Skeletal muscle satellite cell (primary cell): ENCODE measurements at regions not wholly inside any gene's neighbourhood (a gene's known extent, or its start where the extent isn't known, plus 50 kb on each side); places are given as distances from the start of the nearest gene placed in this dataset.
"Not testable (repeated sequence)": the region's sequence is repeated elsewhere in the genome, so short reads cannot be mapped to it uniquely, and the experiment has no call there.

Source experiments
- H3K27me3 ChIP-seq: 2 replicates; pipeline ENCODE4 v1.7.0; 2013; ENCODE audit warnings: low read length; ENCODE audit not compliant: control insufficient read depth, insufficient read depth
- H3K36me3 ChIP-seq: 2 replicates; pipeline ENCODE4 v1.7.0; 2013; ENCODE audit warnings: mild to moderate bottlenecking, control low read depth, low read length; ENCODE audit not compliant: insufficient read depth
- H3K4me1 ChIP-seq: 2 replicates; pipeline ENCODE4 v1.7.0; 2013; ENCODE audit warnings: low read length; ENCODE audit not compliant: control insufficient read depth, insufficient read depth
- H3K4me2 ChIP-seq: 2 replicates; pipeline ENCODE4 v1.7.0; 2013; ENCODE audit warnings: mild to moderate bottlenecking, low read length
- H3K4me3 ChIP-seq: 2 replicates; pipeline ENCODE4 v1.7.0; 2013; ENCODE audit warnings: low read length
- H3K9ac ChIP-seq: 2 replicates; pipeline ENCODE4 v1.7.0; 2013; ENCODE audit warnings: mild to moderate bottlenecking, low read depth, low read length, moderate library complexity
- H3K9me3 ChIP-seq: replicated peaks from 2 replicates; pipeline ENCODE4 v1.7.0; 2013; ENCODE audit warnings: mild to moderate bottlenecking, control low read depth, low read length

DNA sequence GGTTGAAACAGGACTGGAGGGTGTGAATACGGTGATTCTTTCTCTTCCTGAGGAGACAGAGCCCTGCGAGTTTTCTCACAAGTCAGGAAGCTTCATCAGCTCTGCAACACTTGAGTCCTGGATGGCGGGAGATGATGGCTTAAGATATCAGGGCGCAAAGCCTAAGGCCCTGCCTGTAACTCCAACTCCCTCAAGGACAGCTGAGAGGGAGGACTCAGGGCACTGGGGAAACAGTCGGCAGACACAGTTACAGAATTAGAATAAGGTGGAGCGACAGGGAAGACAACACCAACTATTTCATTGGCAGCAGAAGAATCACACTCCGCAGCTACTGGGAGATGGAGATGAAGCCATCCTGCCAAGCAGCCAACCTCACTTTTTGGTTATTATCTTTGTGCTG, 109.6 kb downstream of the NBPF8 start:
- H3K9me3 ChIP-seq, H3K4me3 ChIP-seq, H3K4me2 ChIP-seq, H3K36me3 ChIP-seq, H3K4me1 ChIP-seq, H3K27me3 ChIP-seq, H3K9ac ChIP-seq: not testable (repeated sequence)

GRCh38 chr1:120525386-120525785, 110.6 kb downstream of the NBPF8 start:
- not testable (repeated sequence) for H3K36me3 ChIP-seq, H3K4me1 ChIP-seq, H3K27me3 ChIP-seq, H3K4me2 ChIP-seq, H3K4me3 ChIP-seq, H3K9me3 ChIP-seq, H3K9ac ChIP-seq

- H3K4me1 ChIP-seq = peaks cover 11% of the 10 kb centered on the region
- H3K27me3 ChIP-seq, H3K9me3 ChIP-seq, H3K36me3 ChIP-seq, H3K4me2 ChIP-seq, H3K4me3 ChIP-seq, H3K9ac ChIP-seq: not testable (repeated sequence)
Measured at GRCh38 chr1:120529475-120530089, 114.7 kb downstream of the NBPF8 start.

DNA sequence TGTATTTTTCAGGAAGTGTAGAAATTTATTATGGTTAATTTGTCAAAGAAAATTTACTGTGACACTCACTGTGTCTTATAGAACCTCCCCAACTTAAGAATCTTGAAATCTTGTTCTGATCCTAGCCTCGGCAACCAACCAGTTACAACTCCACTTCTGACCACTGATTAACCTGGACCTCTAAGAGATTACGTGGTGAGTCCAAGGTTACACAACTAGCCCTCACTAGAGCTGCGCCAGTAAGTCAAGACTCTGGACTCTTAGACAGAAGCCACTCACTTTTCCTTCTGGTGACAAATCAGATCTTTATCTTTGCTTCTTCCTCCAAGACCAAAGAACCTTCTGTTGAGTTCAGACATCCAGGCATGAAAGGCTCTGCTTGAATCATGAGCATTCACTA, 116.6 kb downstream of the NBPF8 start:
- H3K4me2 ChIP-seq, H3K9me3 ChIP-seq, H3K4me3 ChIP-seq, H3K36me3 ChIP-seq, H3K9ac ChIP-seq, H3K27me3 ChIP-seq: not testable (repeated sequence)
- peaks cover 11% of the 10 kb centered on the region for H3K4me1 ChIP-seq

GRCh38 chr1:120534361-120535047, 119.7 kb downstream of the NBPF8 start:
- H3K4me3 ChIP-seq, H3K9me3 ChIP-seq, H3K36me3 ChIP-seq, H3K27me3 ChIP-seq: not testable (repeated sequence)
- Histone ChIP-seq H3K4me1 (peaks cover 11% of the 10 kb centered on the region), H3K9ac (peak overlapping the region; percentile 69), H3K4me2 (peak overlapping the region; percentile 47)

DNA sequence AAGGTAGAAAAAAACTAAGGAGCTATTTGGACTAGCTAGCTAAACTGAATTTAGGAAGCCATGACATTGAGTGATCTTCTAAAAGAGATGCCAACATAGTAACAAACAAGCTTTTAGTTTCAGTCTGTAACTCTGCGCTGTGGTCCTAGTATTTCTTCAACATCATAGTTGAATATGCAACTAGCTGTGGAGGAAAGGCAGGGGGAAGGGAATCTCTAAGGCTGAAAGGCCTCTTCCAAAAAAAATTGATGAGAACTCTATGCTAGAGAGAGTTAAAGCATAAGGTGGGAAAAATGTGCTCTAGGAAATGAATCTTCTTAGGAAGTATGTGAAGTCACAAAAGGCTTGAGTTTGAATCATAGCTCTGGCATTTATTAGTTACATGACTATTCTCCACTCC, 120.2 kb downstream of the NBPF8 start:
- peak overlapping the region; percentile 47 for H3K4me2 ChIP-seq
- H3K27me3 ChIP-seq, H3K4me3 ChIP-seq, H3K36me3 ChIP-seq, H3K9me3 ChIP-seq: not testable (repeated sequence)
- H3K4me1 ChIP-seq = peaks cover 11% of the 10 kb centered on the region
- H3K9ac ChIP-seq = peak overlapping the region; percentile 69

GRCh38 chr1:120541394-120541793, 126.6 kb downstream of the NBPF8 start:
- H3K9me3 ChIP-seq, H3K36me3 ChIP-seq: not testable (repeated sequence)

GRCh38 chr1:120542365-120542764, 127.5 kb downstream of the NBPF8 start:
- not testable (repeated sequence) for H3K27me3 ChIP-seq, H3K4me1 ChIP-seq, H3K4me3 ChIP-seq, H3K36me3 ChIP-seq, H3K9ac ChIP-seq, H3K4me2 ChIP-seq, H3K9me3 ChIP-seq

More at GRCh38 chr1:120541394-120541793, 126.6 kb downstream of the NBPF8 start:
- not testable (repeated sequence) for H3K9ac ChIP-seq, H3K4me3 ChIP-seq, H3K4me2 ChIP-seq, H3K27me3 ChIP-seq, H3K4me1 ChIP-seq

GRCh38 chr1:120542940-120543339, 128.1 kb downstream of the NBPF8 start:
- not testable (repeated sequence) for H3K36me3 ChIP-seq, H3K4me1 ChIP-seq, H3K4me2 ChIP-seq, H3K9me3 ChIP-seq, H3K27me3 ChIP-seq, H3K9ac ChIP-seq, H3K4me3 ChIP-seq

- H3K9me3 ChIP-seq, H3K36me3 ChIP-seq, H3K4me2 ChIP-seq, H3K4me3 ChIP-seq, H3K9ac ChIP-seq, H3K4me1 ChIP-seq, H3K27me3 ChIP-seq: not testable (repeated sequence)
Measured at GRCh38 chr1:120544434-120544833, 129.6 kb downstream of the NBPF8 start.

DNA sequence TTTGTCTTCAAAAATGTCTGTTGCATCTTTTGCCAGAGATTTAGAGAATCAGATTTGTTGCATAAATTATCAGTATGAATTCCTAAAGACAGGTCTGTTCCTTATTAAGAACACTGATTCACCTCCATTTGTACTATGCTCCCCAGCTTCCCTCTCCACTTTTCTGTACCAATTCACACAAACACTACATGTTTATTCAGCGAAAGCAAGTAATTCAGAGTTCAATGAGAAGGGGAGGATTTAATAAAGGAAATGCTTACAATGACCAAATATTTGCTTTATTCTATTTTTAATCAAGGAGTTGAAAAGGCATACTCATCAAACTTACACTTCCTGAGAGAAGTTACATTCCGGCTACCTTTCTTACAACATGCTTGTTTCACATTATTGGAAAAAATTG, 135.5 kb downstream of the NBPF8 start:
- H3K4me2 ChIP-seq, H3K9me3 ChIP-seq, H3K36me3 ChIP-seq, H3K9ac ChIP-seq, H3K4me1 ChIP-seq, H3K27me3 ChIP-seq, H3K4me3 ChIP-seq: not testable (repeated sequence)

DNA sequence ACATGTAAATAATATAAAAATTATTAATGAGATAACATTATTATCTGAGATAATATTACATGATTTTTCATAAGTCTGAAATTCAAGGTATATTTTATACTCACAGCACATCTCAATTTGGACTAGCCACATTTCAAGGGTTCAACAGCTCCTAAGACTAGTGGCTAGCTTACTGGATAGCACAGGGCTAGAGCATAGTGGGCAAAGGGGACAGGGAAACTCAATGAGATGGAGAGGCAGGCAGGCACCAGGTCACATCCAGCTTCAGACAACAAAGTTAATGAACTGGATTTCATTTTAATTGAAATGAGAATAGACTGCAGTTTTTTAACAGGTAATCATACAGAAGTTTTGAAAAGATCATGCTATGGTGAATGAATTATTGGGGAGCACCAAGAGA, 137.4 kb downstream of the NBPF8 start:
- H3K36me3 ChIP-seq, H3K4me2 ChIP-seq, H3K4me1 ChIP-seq, H3K9me3 ChIP-seq, H3K9ac ChIP-seq, H3K4me3 ChIP-seq, H3K27me3 ChIP-seq: not testable (repeated sequence)
